H7 (cell line): ENCODE measurements at regions not wholly inside any gene's neighbourhood (a gene's known extent, or its start where the extent isn't known, plus 50 kb on each side); places are given as distances from the start of the nearest gene placed in this dataset.
"Not testable (repeated sequence)": the region's sequence is repeated elsewhere in the genome, so short reads cannot be mapped to it uniquely, and the experiment has no call there.

Experiments
- DNase-seq: peaks from one replicate; pipeline ENCODE4 v3.0.0; 2012
- H3K27me3 ChIP-seq: 2 replicates; pipeline ENCODE4 v1.6.0; 2011; ENCODE audit warnings: mild to moderate bottlenecking, low read length; ENCODE audit not compliant: control insufficient read depth, insufficient read depth
- H3K36me3 ChIP-seq: replicated peaks from 2 replicates; pipeline ENCODE4 v1.5.1; 2011; ENCODE audit warnings: low read length; ENCODE audit not compliant: control insufficient read depth, insufficient read depth
- H3K4me3 ChIP-seq: 2 replicates; pipeline ENCODE4 v1.5.1; 2011; ENCODE audit warnings: low read depth, mild to moderate bottlenecking, control low read depth, low read length, moderate library complexity; ENCODE audit not compliant: insufficient read depth

- DNase-seq: no peak
- Histone ChIP-seq H3K4me3 (no peak overlapping the region), H3K36me3 (no peaks in the 10 kb centered on the region), H3K27me3 (no peaks in the 10 kb centered on the region)
Measured at GRCh38 chr5:85484982-85485574, 1100.4 kb upstream of the EDIL3 start.

GRCh38 chr5:85488295-85488694 is 1103.6 kb upstream of the EDIL3 start:
- no peaks in the 10 kb centered on the region for H3K27me3 ChIP-seq
- DNase-seq: no peak
- H3K36me3 ChIP-seq: no peaks in the 10 kb centered on the region
- H3K4me3 ChIP-seq: no peak overlapping the region

GRCh38 chr5:85500869-85501268 is 1116.2 kb upstream of the EDIL3 start:
- no peaks in the 10 kb centered on the region for H3K36me3 ChIP-seq
- H3K4me3 ChIP-seq: no peak overlapping the region
- DNase-seq: no peak
- no peaks in the 10 kb centered on the region for H3K27me3 ChIP-seq

GRCh38 chr5:85512896-85513295 is 1104.8 kb upstream of the COX7C start:
- no peak overlapping the region for H3K4me3 ChIP-seq
- DNase-seq: no peak
- H3K27me3 ChIP-seq: no peaks in the 10 kb centered on the region
- no peaks in the 10 kb centered on the region for H3K36me3 ChIP-seq

- H3K4me3 ChIP-seq: no peak overlapping the region
- H3K36me3 ChIP-seq: no peaks in the 10 kb centered on the region
- no peak for DNase-seq
- no peaks in the 10 kb centered on the region for H3K27me3 ChIP-seq
Measured at GRCh38 chr5:85515588-85515987, 1102.2 kb upstream of the COX7C start.

GRCh38 chr5:85517386-85517785 is 1100.4 kb upstream of the COX7C start:
- no peak for DNase-seq

GRCh38 chr5:85533341-85534047 is 1084.2 kb upstream of the COX7C start:
- H3K27me3 ChIP-seq: no peaks in the 10 kb centered on the region
- no peak for DNase-seq
- H3K4me3 ChIP-seq: no peak overlapping the region
- H3K36me3 ChIP-seq: no peaks in the 10 kb centered on the region

More at GRCh38 chr5:85517386-85517785, 1100.4 kb upstream of the COX7C start:
- Histone ChIP-seq H3K4me3 (no peak overlapping the region), H3K36me3 (no peaks in the 10 kb centered on the region), H3K27me3 (no peaks in the 10 kb centered on the region)

GRCh38 chr5:85538362-85538761 is 1079.4 kb upstream of the COX7C start:
- no peaks in the 10 kb centered on the region for H3K27me3 ChIP-seq
- no peak overlapping the region for H3K4me3 ChIP-seq
- DNase-seq: no peak
- no peaks in the 10 kb centered on the region for H3K36me3 ChIP-seq

GRCh38 chr5:85545129-85545528 is 1072.6 kb upstream of the COX7C start:
- Histone ChIP-seq H3K27me3 (no peaks in the 10 kb centered on the region), H3K36me3 (no peaks in the 10 kb centered on the region), H3K4me3 (no peak overlapping the region)
- DNase-seq: peak; percentile 3

- no peaks in the 10 kb centered on the region for H3K27me3 ChIP-seq
- no peaks in the 10 kb centered on the region for H3K36me3 ChIP-seq
- H3K4me3 ChIP-seq: no peak overlapping the region
- DNase-seq: no peak
Measured at GRCh38 chr5:85549229-85549628, 1068.5 kb upstream of the COX7C start.

GRCh38 chr5:85549836-85550599 is 1067.7 kb upstream of the COX7C start:
- Histone ChIP-seq H3K4me3 (no peak overlapping the region), H3K27me3 (no peaks in the 10 kb centered on the region), H3K36me3 (no peaks in the 10 kb centered on the region)
- DNase-seq: no peak

GRCh38 chr5:85556464-85556863 is 1061.3 kb upstream of the COX7C start:
- no peak overlapping the region for H3K4me3 ChIP-seq
- no peak for DNase-seq
- no peaks in the 10 kb centered on the region for H3K27me3 ChIP-seq
- no peaks in the 10 kb centered on the region for H3K36me3 ChIP-seq

GRCh38 chr5:85576666-85577065 is 1041.1 kb upstream of the COX7C start:
- H3K36me3 ChIP-seq: no peaks in the 10 kb centered on the region
- H3K27me3 ChIP-seq: no peaks in the 10 kb centered on the region
- no peak for DNase-seq
- H3K4me3 ChIP-seq: no peak overlapping the region

GRCh38 chr5:85587806-85588205 is 1029.9 kb upstream of the COX7C start:
- not testable (repeated sequence) for H3K36me3 ChIP-seq, DNase-seq, H3K27me3 ChIP-seq, H3K4me3 ChIP-seq

- not testable (repeated sequence) for DNase-seq
Measured at GRCh38 chr5:85588268-85588667, 1029.5 kb upstream of the COX7C start.

More at GRCh38 chr5:85588268-85588667, 1029.5 kb upstream of the COX7C start:
- H3K27me3 ChIP-seq, H3K36me3 ChIP-seq, H3K4me3 ChIP-seq: not testable (repeated sequence)
